HEK293 (cell line): ENCODE measurements at regions not wholly inside any gene's neighbourhood (a gene's known extent, or its start where the extent isn't known, plus 50 kb on each side); places are given as distances from the start of the nearest gene placed in this dataset.

Experiments
- CTCF ChIA-PET: fragments of 350-600 bp; formaldehyde crosslinking; extraction: SDS; loops from one replicate; lab custom pipeline; 2021; ENCODE audit warnings: antibody characterized with exemption; lab: Yijun Ruan, JAX
- POLR2A ChIA-PET: fragments of 300-600 bp; formaldehyde crosslinking; extraction: SDS; loops from one replicate; lab custom pipeline; 2020; ENCODE audit warnings: antibody characterized with exemption, inconsistent platforms; lab: Yijun Ruan, JAX
- H3K27ac ChIP-seq: fragments of 200-500 bp; sonication (Bioruptor generic); 2 replicates; pipeline ENCODE4 v1.5.1; 2014; ENCODE audit warnings: low read depth, low read length, control low read depth, inconsistent platforms; ENCODE audit errors: extremely low read depth
- H3K36me3 ChIP-seq, 2 experiments: fragments of 200-500 bp in 1 of 2; sonication (Bioruptor generic) in 1 of 2; 1 replicate in 1 of 2; 2 replicates in 1 of 2; pipeline ENCODE4 v1.5.1; 2014 to 2017; ENCODE audit warnings: inconsistent platforms in 2 of 2, low read length in 2 of 2; ENCODE audit not compliant: control insufficient read depth in 2 of 2, insufficient read depth in 1 of 2
- H3K4me1 ChIP-seq: fragments of 200-500 bp; sonication (Bioruptor generic); 2 replicates; pipeline ENCODE4 v1.5.1; 2014; ENCODE audit warnings: mild to moderate bottlenecking, low read length, inconsistent platforms; ENCODE audit not compliant: control insufficient read depth, insufficient read depth
- H3K4me3 ChIP-seq: 2 replicates; pipeline ENCODE4 v1.5.1; 2011; ENCODE audit warnings: low read depth, mild to moderate bottlenecking, control low read depth, low read length, moderate library complexity
- H3K9me3 ChIP-seq: fragments of 200-500 bp; sonication (Bioruptor generic); 2 replicates; pipeline ENCODE4 v1.5.1; 2014; ENCODE audit warnings: low read depth, low read length, inconsistent platforms; ENCODE audit not compliant: control insufficient read depth, insufficient read depth
- AEBP2 ChIP-seq: fragments of 450-650 bp; formaldehyde crosslinking; IDR thresholded peaks from 2 replicates; pipeline ENCODE4 v1.5.1; 2016; ENCODE audit warnings: missing biosample characterization, missing genetic modification characterization, borderline replicate concordance
- EGR2 ChIP-seq: fragments of 450-650 bp; formaldehyde crosslinking; IDR thresholded peaks from 2 replicates; pipeline ENCODE4 v1.5.1; 2016; ENCODE audit warnings: low read depth, missing biosample characterization, missing genetic modification characterization
- KLF8 ChIP-seq: fragments of 450-650 bp; formaldehyde crosslinking; IDR thresholded peaks from 2 replicates; pipeline ENCODE4 v1.5.1; 2016; ENCODE audit warnings: missing biosample characterization, missing genetic modification characterization
- ZBTB17 ChIP-seq: fragments of 450-650 bp; formaldehyde crosslinking; IDR thresholded peaks from 2 replicates; pipeline ENCODE4 v1.5.1; 2016; ENCODE audit warnings: missing biosample characterization, missing genetic modification characterization
- ZFHX2 ChIP-seq: fragments of 450-650 bp; formaldehyde crosslinking; conservative IDR thresholded peaks from 2 replicates; pipeline ENCODE4 v1.5.1; 2016; ENCODE audit warnings: missing biosample characterization, missing genetic modification characterization
- ZFP3 ChIP-seq: fragments of 450-650 bp; formaldehyde crosslinking; IDR thresholded peaks from 2 replicates; pipeline ENCODE4 v1.5.1; 2016; ENCODE audit warnings: low read depth, missing biosample characterization, missing genetic modification characterization
- ZNF155 ChIP-seq: fragments of 450-650 bp; formaldehyde crosslinking; IDR thresholded peaks from 2 replicates; pipeline ENCODE4 v1.5.1; 2016; ENCODE audit warnings: missing biosample characterization, missing genetic modification characterization
- ZNF239 ChIP-seq: fragments of 450-650 bp; formaldehyde crosslinking; IDR thresholded peaks from 2 replicates; pipeline ENCODE4 v1.5.1; 2016; ENCODE audit warnings: missing biosample characterization, missing genetic modification characterization
- ZNF280C ChIP-seq: fragments of 450-650 bp; formaldehyde crosslinking; IDR thresholded peaks from 2 replicates; pipeline ENCODE4 v1.5.1; 2016; ENCODE audit warnings: missing biosample characterization, missing genetic modification characterization
- ZNF341 ChIP-seq: fragments of 450-650 bp; formaldehyde crosslinking; IDR thresholded peaks from 2 replicates; pipeline ENCODE4; 2016; ENCODE audit warnings: low read depth, missing biosample characterization, missing genetic modification characterization
- ZNF549 ChIP-seq: fragments of 450-650 bp; IDR thresholded peaks from 2 replicates; pipeline ENCODE4 v1.5.1; 2018; ENCODE audit warnings: missing biosample characterization, missing genetic modification characterization, mild to moderate bottlenecking, inconsistent platforms, moderate library complexity

GRCh38 chr15:66854012-66854965 is 152.3 kb downstream of the SMAD6 start:
- peaks cover 7% of the 10 kb centered on the region for H3K4me1 ChIP-seq
- TF ChIP-seq ZFHX2 (tag by site-specific recombination): peak; percentile 64
- TF ChIP-seq ZFP3: no peak
- TF ChIP-seq ZNF341: peak; percentile 19; the same call in 1 of the 2 replicates
- TF ChIP-seq EGR2: peak; percentile 63; the same call in 1 of the 2 replicates
- no peak overlapping the region for H3K4me3 ChIP-seq
- CTCF ChIA-PET: interaction anchor here (0.5 to 6.5 kb wide), 20 partner anchors 9 to 467 kb away, joined by 3 to 139 read pairs (median 4); no protein-coding TSS in a partner anchor
- H3K36me3 ChIP-seq: no peaks in the 10 kb centered on the region
- H3K27ac ChIP-seq: no peak overlapping the region
- POLR2A ChIA-PET: interaction anchor here (0.6 to 0.7 kb wide), 3 partner anchors 65 to 462 kb away, joined by 3 read pairs; no protein-coding TSS in a partner anchor
- no peaks in the 10 kb centered on the region for H3K9me3 ChIP-seq

GRCh38 chr15:66855041-66855440 is 153.0 kb downstream of the SMAD6 start:
- H3K4me1 ChIP-seq: peaks cover 7% of the 10 kb centered on the region
- POLR2A ChIA-PET: interaction anchor here (0.6 kb wide), 1 partner anchor 66 kb away, joined by 3 read pairs; no protein-coding TSS in a partner anchor
- H3K9me3 ChIP-seq: no peaks in the 10 kb centered on the region
- CTCF ChIA-PET: interaction anchor here (0.5 to 5.2 kb wide), 7 partner anchors 9 to 410 kb away, joined by 3 to 51 read pairs (median 3); no protein-coding TSS in a partner anchor
- peak; percentile 50; the same call in 1 of the 2 replicates for TF ChIP-seq ZBTB17 (tag by site-specific recombination)
- no peak for TF ChIP-seq AEBP2 (tag by site-specific recombination)
- no peak for TF ChIP-seq ZNF155 (tag by site-specific recombination)
- no peak for TF ChIP-seq ZNF280C (tag by site-specific recombination)
- no peaks in the 10 kb centered on the region for H3K36me3 ChIP-seq
- no peak overlapping the region for H3K27ac ChIP-seq
- H3K4me3 ChIP-seq: no peak overlapping the region

GRCh38 chr15:66857694-66858093 is 155.7 kb downstream of the SMAD6 start:
- TF ChIP-seq KLF8 (tag by site-specific recombination) (no peak), ZNF239 (no peak), ZNF549 (tag by site-specific recombination) (peak; percentile 97)
- ChIA-PET CTCF (interaction anchor here (0.6 to 1.2 kb wide), 5 partner anchors 25 to 291 kb away, joined by 3 to 7 read pairs (median 4); no protein-coding TSS in a partner anchor), POLR2A (no interaction called here)
- Histone ChIP-seq H3K4me3 (no peak overlapping the region), H3K36me3 (no peaks in the 10 kb centered on the region), H3K27ac (no peak overlapping the region), H3K4me1 (no peaks in the 10 kb centered on the region), H3K9me3 (no peaks in the 10 kb centered on the region)
